Ovary (tissue), 7 donors: ENCODE measurements at regions not wholly inside any gene's neighbourhood (a gene's known extent, or its start where the extent isn't known, plus 50 kb on each side); places are given as distances from the start of the nearest gene placed in this dataset.

Source experiments
- DNase-seq, 5 donors: peaks; one replicate each; pipeline ENCODE4 v3.0.0-alpha.2; 2019 to 2020
- H3K27ac ChIP-seq, 2 donors: fragments of 200-600 bp; one replicate each; pipeline versions ENCODE4 v1.5.1 to v1.8.0; 2019 to 2022
- H3K27me3 ChIP-seq: fragments of 200-600 bp; one replicate; pipeline ENCODE4 v1.8.0; 2022
- H3K36me3 ChIP-seq: fragments of 200-600 bp; sonication (generic); one replicate; pipeline ENCODE4 v1.5.1; 2019
- H3K4me1 ChIP-seq: one replicate; pipeline ENCODE4 v1.8.1; 2013; ENCODE audit warnings: mild to moderate bottlenecking, moderate library complexity; ENCODE audit not compliant: insufficient read depth
- H3K4me3 ChIP-seq: fragments of 200-600 bp; sonication (generic); one replicate; pipeline ENCODE4 v1.5.1; 2017
- H3K9me3 ChIP-seq, 2 donors: fragments of 200-600 bp in 1 of 2; sonication (generic) in 1 of 2; one replicate each; pipeline versions ENCODE4 v1.5.1 to v1.8.1; 2013 to 2019; ENCODE audit warnings: mild to moderate bottlenecking in 1 of 2, moderate library complexity in 1 of 2
- EP300 ChIP-seq: sonication (generic); formaldehyde crosslinking; IDR thresholded peaks from one replicate; pipeline ENCODE4 v1.6.1; 2017; ENCODE audit warnings: antibody characterized with exemption
- POLR2A ChIP-seq: fragments of 450-650 bp; IDR thresholded peaks from one replicate; pipeline ENCODE4 v1.6.1; 2017; ENCODE audit warnings: antibody characterized with exemption, mild to moderate bottlenecking, moderate library complexity
- WGBS, 3 donors: extraction: QIAGEN DNeasy Blood & Tissue Kit in 1 of 3; methylation state at CpG; one replicate each; pipeline versions ENCODE4 v1.1.5 to v1.1.7; 2013 to 2017; 5-methylcytosine and 5-hydroxymethylcytosine counted together
- intact Hi-C, 4 donors: fragments of 100-400 bp; cut with DNase I; formaldehyde crosslinking; loops; one replicate each; pipeline versions ENCODE4 v1.11.0 to v1.15.1; 2022 to 2023
- TF ChIP-seq, protein P1 (sequence below), 3 donors: fragments of 450-650 bp in 2 of 3; fragments of 200-600 bp in 1 of 3; IDR thresholded peaks; one replicate each; pipeline versions ENCODE4 v1.5.1 to v1.8.0; 2016 to 2022; ENCODE audit warnings: antibody characterized with exemption in 3 of 3, mild to moderate bottlenecking in 1 of 3
- donor health status: DM: no; HTN: no; CAD: no; lungs with moderate emphysema.
- donor health status: DM: no; HTN: no; CAD: no.
- donor health status: Bipolar disorder and iron deficiency.
- donor health status: DM: no; HTN: no; CAD: no.
- donor health status: DM: yes; HTN: yes; CAD: no.

DNA sequence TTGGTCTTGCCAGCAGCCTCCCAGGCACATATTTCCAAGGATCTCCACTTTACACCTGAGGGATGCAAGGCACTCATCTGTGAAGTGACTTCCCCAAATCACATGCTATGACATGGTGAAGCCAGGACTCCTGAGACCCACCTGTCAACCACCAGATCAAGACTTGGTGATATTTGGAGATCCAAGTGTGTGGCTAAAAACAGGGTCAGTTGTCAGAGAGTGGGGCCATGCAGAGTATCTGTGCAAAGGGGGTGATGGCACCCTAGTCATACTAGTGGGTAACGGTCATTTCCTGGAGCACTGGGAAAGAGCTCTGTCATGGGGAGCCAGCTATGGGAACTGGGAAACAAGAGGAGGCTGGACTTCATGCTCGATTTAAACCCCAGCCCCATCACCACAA, 218.4 kb upstream of the IRS2 start:
- Histone ChIP-seq H3K4me3 (no peak overlapping the region), H3K36me3 (no peaks in the 10 kb centered on the region), H3K9me3 (no peaks in the 10 kb centered on the region), H3K27me3 (no peaks in the 10 kb centered on the region), H3K4me1 (no peaks in the 10 kb centered on the region), H3K27ac (no peak overlapping the region)
- intact Hi-C loops = no loop called here
- 91 to 95% (median 93%) methylated on average over 2 of the region's 2 CpGs for WGBS, 3 donors
- TF ChIP-seq POLR2A = no peak
- TF ChIP-seq, protein P1, sequence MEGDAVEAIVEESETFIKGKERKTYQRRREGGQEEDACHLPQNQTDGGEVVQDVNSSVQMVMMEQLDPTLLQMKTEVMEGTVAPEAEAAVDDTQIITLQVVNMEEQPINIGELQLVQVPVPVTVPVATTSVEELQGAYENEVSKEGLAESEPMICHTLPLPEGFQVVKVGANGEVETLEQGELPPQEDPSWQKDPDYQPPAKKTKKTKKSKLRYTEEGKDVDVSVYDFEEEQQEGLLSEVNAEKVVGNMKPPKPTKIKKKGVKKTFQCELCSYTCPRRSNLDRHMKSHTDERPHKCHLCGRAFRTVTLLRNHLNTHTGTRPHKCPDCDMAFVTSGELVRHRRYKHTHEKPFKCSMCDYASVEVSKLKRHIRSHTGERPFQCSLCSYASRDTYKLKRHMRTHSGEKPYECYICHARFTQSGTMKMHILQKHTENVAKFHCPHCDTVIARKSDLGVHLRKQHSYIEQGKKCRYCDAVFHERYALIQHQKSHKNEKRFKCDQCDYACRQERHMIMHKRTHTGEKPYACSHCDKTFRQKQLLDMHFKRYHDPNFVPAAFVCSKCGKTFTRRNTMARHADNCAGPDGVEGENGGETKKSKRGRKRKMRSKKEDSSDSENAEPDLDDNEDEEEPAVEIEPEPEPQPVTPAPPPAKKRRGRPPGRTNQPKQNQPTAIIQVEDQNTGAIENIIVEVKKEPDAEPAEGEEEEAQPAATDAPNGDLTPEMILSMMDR (IDR thresholded peaks at IDR 0.05) = no peak
- no peak for DNase-seq

DNA sequence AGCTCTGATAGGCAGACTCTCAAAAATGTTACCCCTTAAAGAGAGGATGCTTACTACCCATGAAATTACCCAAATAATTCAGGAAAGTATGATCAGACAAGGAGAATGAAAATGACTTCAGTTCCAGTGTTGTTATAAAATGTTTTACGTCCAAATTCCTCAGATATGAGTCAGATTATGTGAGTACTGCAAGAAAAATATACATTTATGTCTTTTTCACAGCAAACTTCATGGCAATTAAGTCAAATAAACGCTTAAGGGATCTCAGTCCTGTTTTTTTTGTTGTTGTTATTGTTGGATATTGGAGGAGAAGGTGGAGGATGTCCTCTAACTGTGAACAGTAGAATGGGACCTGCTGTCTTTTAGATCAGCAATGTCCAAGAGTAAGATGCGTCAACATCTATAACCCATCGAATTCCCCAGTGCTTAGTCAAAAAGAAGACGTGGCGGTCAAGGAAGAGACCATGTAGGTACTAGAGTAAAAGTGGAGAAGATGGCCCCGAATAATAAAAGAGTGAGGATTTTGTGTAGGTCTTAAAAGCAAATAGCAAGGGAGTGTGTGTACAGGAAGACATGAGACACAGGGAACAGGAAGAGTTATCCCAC, 215.4 kb upstream of the IRS2 start:
- no peak for DNase-seq
- H3K4me1 ChIP-seq = no peaks in the 10 kb centered on the region
- intact Hi-C loops = no loop called here
- no peaks in the 10 kb centered on the region for H3K9me3 ChIP-seq
- H3K4me3 ChIP-seq = no peak overlapping the region
- H3K27me3 ChIP-seq = no peaks in the 10 kb centered on the region
- no peak overlapping the region for H3K27ac ChIP-seq
- H3K36me3 ChIP-seq = no peaks in the 10 kb centered on the region
- TF ChIP-seq EP300 (no peak), POLR2A (no peak)
- TF ChIP-seq, protein P1 (IDR thresholded peaks at IDR 0.05) = no peak
- WGBS, 3 donors = 75 to 79% (median 75%) methylated on average over 7 of the region's 7 CpGs

DNA sequence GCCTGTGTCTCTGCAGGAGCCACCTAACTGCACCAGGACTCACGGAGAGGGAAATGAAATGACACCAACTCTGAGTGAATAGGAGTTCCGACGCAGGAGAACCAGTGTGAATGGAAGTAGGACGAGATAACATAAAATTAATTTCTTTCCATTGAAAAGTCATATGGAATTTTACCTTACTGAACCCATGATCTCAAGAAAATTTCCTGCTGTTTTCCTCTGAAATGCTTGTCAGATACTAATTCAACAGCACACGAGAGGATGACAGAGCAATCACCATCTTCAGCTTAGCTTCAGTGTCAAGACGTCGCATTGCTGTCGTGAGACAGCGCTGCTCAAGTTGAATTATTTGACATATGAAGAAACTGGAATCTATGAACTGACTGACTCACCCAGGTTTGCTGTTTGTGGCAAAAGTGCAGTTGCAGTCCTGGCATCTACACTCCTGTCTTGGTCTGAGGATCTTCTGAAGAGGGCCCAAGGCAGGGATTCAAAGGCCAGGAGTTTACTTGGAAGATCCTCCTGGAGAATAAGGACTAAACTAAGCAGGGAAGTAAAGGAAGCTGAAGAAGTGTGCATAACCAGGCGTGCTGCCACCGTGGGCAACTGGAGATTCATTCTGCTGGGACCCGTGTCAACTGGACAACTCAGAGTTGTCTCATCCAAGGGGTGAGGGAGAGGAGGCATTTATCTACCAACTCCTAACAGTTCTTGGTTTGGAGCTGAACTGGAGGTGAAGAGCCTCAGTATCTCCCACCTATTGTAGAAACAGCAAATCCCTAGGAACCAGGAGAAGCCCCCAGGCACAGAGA, 214.4 kb upstream of the IRS2 start:
- intact Hi-C loops = no loop called here
- no peaks in the 10 kb centered on the region for H3K36me3 ChIP-seq
- no peak for DNase-seq
- H3K27me3 ChIP-seq = no peaks in the 10 kb centered on the region
- H3K4me3 ChIP-seq = no peak overlapping the region
- no peaks in the 10 kb centered on the region for H3K9me3 ChIP-seq
- no peak overlapping the region for H3K27ac ChIP-seq
- 89 to 96% (median 92%) methylated on average over 12 of the region's 12 CpGs for WGBS, 3 donors
- TF ChIP-seq, protein P1 (IDR thresholded peaks at IDR 0.05) = no peak
- TF ChIP-seq POLR2A (no peak), EP300 (no peak)
- H3K4me1 ChIP-seq = no peaks in the 10 kb centered on the region

DNA sequence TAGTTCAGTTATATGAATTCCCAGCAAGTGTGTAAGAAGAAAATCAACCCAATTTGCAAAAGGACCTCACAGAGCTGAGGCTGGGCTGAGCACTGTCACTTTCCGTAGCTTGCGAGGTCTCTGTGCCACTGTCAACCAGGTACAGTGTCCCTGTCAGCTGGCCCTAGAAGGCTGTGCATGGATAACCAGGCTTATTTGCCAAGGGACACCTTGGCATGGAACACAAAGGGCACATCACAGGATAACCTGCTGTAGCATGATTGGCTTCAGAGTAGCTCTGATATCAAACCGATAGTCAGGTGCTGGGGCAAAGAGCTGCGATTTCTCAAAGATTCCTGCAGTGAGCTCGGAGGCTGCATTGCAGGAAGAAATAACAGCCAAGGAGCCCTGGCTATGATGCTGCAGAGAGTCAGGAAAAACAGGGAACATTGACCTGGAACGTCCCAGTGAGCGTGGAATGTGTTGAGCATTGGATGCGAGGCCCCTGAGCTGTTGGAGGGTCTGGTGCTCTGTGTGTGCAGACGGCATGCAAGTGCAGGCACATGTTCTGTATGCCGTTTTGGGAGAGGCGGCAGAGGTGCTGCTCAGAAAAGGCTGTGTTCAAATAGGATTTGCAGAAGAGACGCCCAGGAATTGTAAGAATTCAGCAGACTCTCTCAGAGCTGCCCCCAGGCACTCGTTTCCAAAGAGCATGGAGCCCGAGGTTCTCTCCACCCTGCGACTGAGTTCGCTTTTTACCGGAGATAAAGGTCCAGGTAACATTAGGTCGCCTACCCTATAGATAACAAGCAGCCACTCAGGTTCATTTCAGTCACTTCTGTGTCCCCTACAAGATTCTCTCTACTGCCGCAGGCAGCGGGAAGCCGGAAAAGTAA, 213.5 kb upstream of the IRS2 start:
- no peak overlapping the region for H3K4me3 ChIP-seq
- no peak for TF ChIP-seq EP300
- no peak for TF ChIP-seq POLR2A
- TF ChIP-seq, protein P1 (IDR thresholded peaks at IDR 0.05) = no peak
- H3K9me3 ChIP-seq = no peaks in the 10 kb centered on the region
- H3K27me3 ChIP-seq = no peaks in the 10 kb centered on the region
- 72 to 82% (median 74%) methylated on average over 21 of the region's 21 CpGs for WGBS, 3 donors
- H3K4me1 ChIP-seq = no peaks in the 10 kb centered on the region
- intact Hi-C loops = no loop called here
- no peak for DNase-seq
- H3K27ac ChIP-seq = no peak overlapping the region
- no peaks in the 10 kb centered on the region for H3K36me3 ChIP-seq
